ENCODE measurements at regions not wholly inside any gene's neighbourhood (a gene's known extent, or its start where the extent isn't known, plus 50 kb on each side); places are given as distances from the start of the nearest gene placed in this dataset.

- TF ChIP-seq POLR2AphosphoS5 (IDR thresholded peaks at IDR 0.05): no peak
- TF ChIP-seq POLR2A (IDR thresholded peaks at IDR 0.05): no peak
- no peak for TF ChIP-seq CTCF (IDR thresholded peaks at IDR 0.05)
Observed at GRCh38 chr5:57843059-57843367, 360.4 kb upstream of the ACTBL2 start.
